ENCODE measurements at regions not wholly inside any gene's neighbourhood (a gene's known extent, or its start where the extent isn't known, plus 50 kb on each side); places are given as distances from the start of the nearest gene placed in this dataset.

GRCh38 chr2:12642332-12642731 lies 74.4 kb upstream of the TRIB2 start:
- DNase-seq: no peak
- no peak overlapping the region for H3K4me3 ChIP-seq
- H3K9me3 ChIP-seq: peaks cover 4% of the 10 kb centered on the region; the same call in 1 of the 2 replicates
- H3K36me3 ChIP-seq: no peaks in the 10 kb centered on the region
- no peaks in the 10 kb centered on the region for H3K27me3 ChIP-seq

GRCh38 chr2:12642859-12643258 lies 73.9 kb upstream of the TRIB2 start:
- no peaks in the 10 kb centered on the region for H3K36me3 ChIP-seq
- H3K9me3 ChIP-seq: peaks cover 7% of the 10 kb centered on the region; the same call in 1 of the 2 replicates
- no peaks in the 10 kb centered on the region for H3K27me3 ChIP-seq
- H3K4me3 ChIP-seq: no peak overlapping the region
- no peak for DNase-seq

GRCh38 chr2:12649602-12650400 lies 66.9 kb upstream of the TRIB2 start:
- Histone ChIP-seq H3K9me3 (peaks cover 9% of the 10 kb centered on the region), H3K4me3 (no peak overlapping the region), H3K27me3 (no peaks in the 10 kb centered on the region), H3K36me3 (no peaks in the 10 kb centered on the region)
- DNase-seq: no peak

DNA sequence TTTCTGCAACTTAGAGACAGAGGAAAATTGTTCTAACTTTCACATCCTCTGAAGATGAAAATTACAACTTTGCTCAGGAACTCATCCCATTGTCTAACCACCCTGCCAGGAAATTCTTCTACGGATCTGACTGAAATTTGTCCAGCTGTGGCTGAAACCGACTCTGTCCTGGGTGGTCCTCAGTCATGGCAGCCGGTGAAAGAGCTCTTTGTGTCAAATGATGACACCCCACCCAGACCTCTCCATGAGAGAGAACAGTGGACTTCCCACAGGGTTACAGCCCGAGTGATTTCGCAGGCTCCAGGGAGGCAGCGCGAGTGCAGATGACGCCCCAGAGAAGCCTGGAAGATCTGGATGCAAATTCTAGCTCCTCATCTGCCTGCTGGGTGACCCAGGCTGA lies 65.1 kb upstream of the TRIB2 start:
- DNase-seq: no peak
- peaks cover 6% of the 10 kb centered on the region; the same call in 1 of the 2 replicates for H3K9me3 ChIP-seq
- H3K4me3 ChIP-seq: no peak overlapping the region
- H3K36me3 ChIP-seq: no peaks in the 10 kb centered on the region
- H3K27me3 ChIP-seq: no peaks in the 10 kb centered on the region

DNA sequence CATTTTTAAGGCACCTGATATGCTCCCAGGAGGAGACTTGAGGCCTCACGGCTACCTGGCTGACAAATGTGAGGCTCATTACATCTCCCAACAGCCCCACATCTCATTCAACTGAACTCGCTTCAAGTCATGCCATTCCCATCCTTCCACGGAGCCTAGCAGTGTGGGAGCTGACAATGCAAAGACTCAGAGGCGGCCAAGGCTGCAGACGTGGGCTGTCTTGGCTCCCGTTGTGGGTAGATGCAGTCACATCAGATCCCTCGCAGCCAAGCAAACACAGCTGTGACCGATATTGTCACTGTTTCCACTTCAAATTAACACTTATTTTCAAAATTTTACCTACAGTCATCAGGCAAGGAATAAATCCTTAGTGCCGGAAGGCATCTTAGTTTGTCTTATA lies 64.0 kb upstream of the TRIB2 start:
- no peaks in the 10 kb centered on the region for H3K27me3 ChIP-seq
- H3K36me3 ChIP-seq: no peaks in the 10 kb centered on the region
- peaks cover 5% of the 10 kb centered on the region; the same call in 1 of the 2 replicates for H3K9me3 ChIP-seq
- no peak for DNase-seq
- no peak overlapping the region for H3K4me3 ChIP-seq

- Histone ChIP-seq H3K9me3 (no peaks in the 10 kb centered on the region), H3K36me3 (no peaks in the 10 kb centered on the region), H3K27me3 (no peaks in the 10 kb centered on the region), H3K4me3 (no peak overlapping the region)
- no peak for DNase-seq
Observed at GRCh38 chr2:12657560-12657959, 59.2 kb upstream of the TRIB2 start.

DNA sequence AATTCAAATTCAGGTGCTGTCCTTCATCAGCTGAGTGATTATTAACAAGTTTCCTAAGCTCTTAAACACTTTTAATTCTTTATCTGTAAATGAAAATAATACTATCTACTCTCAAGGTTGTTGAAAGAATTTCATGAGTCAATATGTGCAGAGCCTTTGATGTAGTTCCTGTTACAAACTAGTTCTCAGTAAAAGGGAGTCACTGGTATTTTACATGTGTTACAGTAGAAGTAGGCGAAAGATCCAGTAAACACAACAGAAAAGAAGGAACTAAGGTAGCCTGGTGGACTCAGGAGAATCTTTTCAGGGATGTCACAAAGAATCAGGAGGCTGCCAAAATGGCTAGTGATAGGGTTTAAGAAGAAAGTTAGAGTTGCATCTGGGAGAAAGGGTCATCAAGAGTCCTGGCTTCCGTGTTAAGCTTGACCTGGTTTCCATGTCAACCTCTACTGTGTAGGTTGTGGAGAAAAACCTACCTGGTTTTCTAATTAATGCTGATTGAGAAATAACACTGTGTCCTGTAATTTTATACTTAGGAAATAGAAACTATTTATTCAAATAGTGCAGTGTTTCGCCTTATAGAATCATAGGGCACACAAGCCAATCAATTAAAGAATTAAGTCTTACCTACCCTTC lies 58.3 kb upstream of the TRIB2 start:
- DNase-seq: no peak
- Histone ChIP-seq H3K27me3 (no peaks in the 10 kb centered on the region), H3K9me3 (no peaks in the 10 kb centered on the region), H3K36me3 (no peaks in the 10 kb centered on the region), H3K4me3 (no peak overlapping the region)

- H3K36me3 ChIP-seq: no peaks in the 10 kb centered on the region
- H3K27me3 ChIP-seq: no peaks in the 10 kb centered on the region
- no peak overlapping the region for H3K4me3 ChIP-seq
- peaks cover 8% of the 10 kb centered on the region for H3K9me3 ChIP-seq
- DNase-seq: no peak
Observed at GRCh38 chr2:12661489-12661888, 55.2 kb upstream of the TRIB2 start.

GRCh38 chr2:12663306-12664037 lies 53.3 kb upstream of the TRIB2 start:
- DNase-seq: no peak
- no peaks in the 10 kb centered on the region for H3K27me3 ChIP-seq
- no peak overlapping the region for H3K4me3 ChIP-seq
- no peaks in the 10 kb centered on the region for H3K36me3 ChIP-seq
- peaks cover 16% of the 10 kb centered on the region for H3K9me3 ChIP-seq

- DNase-seq: no peak
- no peak overlapping the region for H3K4me3 ChIP-seq
- no peaks in the 10 kb centered on the region for H3K36me3 ChIP-seq
- H3K9me3 ChIP-seq: peaks cover 16% of the 10 kb centered on the region
- H3K27me3 ChIP-seq: no peaks in the 10 kb centered on the region
Observed at GRCh38 chr2:12665334-12665733, 51.4 kb upstream of the TRIB2 start.

- Histone ChIP-seq H3K36me3 (no peaks in the 10 kb centered on the region), H3K9me3 (peaks cover 16% of the 10 kb centered on the region), H3K27me3 (no peaks in the 10 kb centered on the region), H3K4me3 (no peak overlapping the region)
- no peak for DNase-seq
Observed at GRCh38 chr2:12666445-12666844, 50.3 kb upstream of the TRIB2 start.

Measured in MG63 (cell line).